Liver (tissue), 8 donors: ENCODE measurements at regions not wholly inside any gene's neighbourhood (a gene's known extent, or its start where the extent isn't known, plus 50 kb on each side); places are given as distances from the start of the nearest gene placed in this dataset.

ENCODE experiments used
- DNase-seq: peaks from one replicate; pipeline ENCODE4 v3.0.0-alpha.2; 2017; ENCODE audit warnings: low spot score
- H3K27ac ChIP-seq, 2 donors: one replicate each; pipeline ENCODE4 v1.7.0; 2013; ENCODE audit warnings: inconsistent platforms in 2 of 2, low read length in 2 of 2, control low read depth in 1 of 2, low read depth in 1 of 2, mild to moderate bottlenecking in 1 of 2
- H3K27me3 ChIP-seq, 4 donors: one replicate each; pipeline versions ENCODE4 v1.6.1 to v1.7.0; 2013; ENCODE audit warnings: low read length in 3 of 4, inconsistent platforms in 1 of 4, mild to moderate bottlenecking in 1 of 4, moderate library complexity in 1 of 4; ENCODE audit not compliant: control insufficient read depth in 4 of 4, insufficient read depth in 4 of 4
- H3K36me3 ChIP-seq, 4 donors: one replicate each; pipeline versions ENCODE4 v1.6.1 to v1.7.0; 2013; ENCODE audit warnings: low read length in 3 of 4, mild to moderate bottlenecking in 3 of 4, low read depth in 1 of 4, moderate library complexity in 1 of 4; ENCODE audit not compliant: control insufficient read depth in 4 of 4, insufficient read depth in 3 of 4
- H3K4me1 ChIP-seq, 4 donors: one replicate each; pipeline versions ENCODE4 v1.6.1 to v1.7.0; 2013; ENCODE audit warnings: low read length in 3 of 4, mild to moderate bottlenecking in 3 of 4, moderate library complexity in 1 of 4; ENCODE audit not compliant: control insufficient read depth in 4 of 4, insufficient read depth in 4 of 4
- H3K4me3 ChIP-seq, 3 donors: one replicate each; pipeline versions ENCODE4 v1.6.1 to v1.7.0; 2013; ENCODE audit warnings: low read length in 3 of 3, control low read depth in 1 of 3, low read depth in 1 of 3, mild to moderate bottlenecking in 1 of 3
- H3K9ac ChIP-seq, 2 donors: one replicate each; pipeline ENCODE4 v1.7.0; 2013; ENCODE audit warnings: low read length in 2 of 2, mild to moderate bottlenecking in 2 of 2, moderate library complexity in 2 of 2, control low read depth in 1 of 2, low read depth in 1 of 2
- H3K9me3 ChIP-seq, 4 donors: one replicate each; pipeline versions ENCODE4 v1.6.1 to v1.7.0; 2013; ENCODE audit warnings: low read length in 3 of 4; ENCODE audit not compliant: control insufficient read depth in 4 of 4
- EGR1 ChIP-seq, 2 donors: IDR thresholded peaks; 2 replicates each; pipeline ENCODE4 v1.6.1; 2016 to 2018; ENCODE audit warnings: antibody characterized with exemption in 2 of 2, low read depth in 2 of 2
- FOXA1 ChIP-seq: IDR thresholded peaks from 2 replicates; pipeline ENCODE4 v1.6.1; 2016; ENCODE audit warnings: antibody characterized with exemption
- FOXA2 ChIP-seq: IDR thresholded peaks from 2 replicates; pipeline ENCODE4 v1.6.1; 2016; ENCODE audit warnings: antibody characterized with exemption
- GABPA ChIP-seq, 2 donors: IDR thresholded peaks in 1 of 2; conservative IDR thresholded peaks in 1 of 2; 2 replicates each; pipeline ENCODE4 v1.6.1; 2016; ENCODE audit warnings: antibody characterized with exemption in 2 of 2, mild to moderate bottlenecking in 1 of 2, moderate library complexity in 1 of 2
- HNF4A ChIP-seq, 2 donors: conservative IDR thresholded peaks; 2 replicates each; pipeline ENCODE4 v1.6.1; 2016; ENCODE audit warnings: antibody characterized with exemption in 2 of 2, mild to moderate bottlenecking in 2 of 2
- HNF4G ChIP-seq: IDR thresholded peaks from 2 replicates; pipeline ENCODE4 v1.6.1; 2016; ENCODE audit warnings: antibody characterized with exemption
- JUND ChIP-seq, 2 donors: IDR thresholded peaks; 2 replicates each; pipeline ENCODE4 v1.6.1; 2016; ENCODE audit warnings: antibody characterized with exemption in 2 of 2
- NR2F2 ChIP-seq: IDR thresholded peaks from 2 replicates; pipeline ENCODE4 v1.6.1; 2016; ENCODE audit warnings: antibody characterized with exemption
- RAD21 ChIP-seq, 2 donors: IDR thresholded peaks; 2 replicates each; pipeline ENCODE4 v1.6.1; 2016; ENCODE audit warnings: antibody characterized with exemption in 2 of 2, mild to moderate bottlenecking in 2 of 2
- RXRA ChIP-seq, 2 donors: IDR thresholded peaks; 2 replicates each; pipeline ENCODE4 v1.6.1; 2017 to 2018; ENCODE audit warnings: antibody characterized with exemption in 2 of 2, mild to moderate bottlenecking in 1 of 2
- SP1 ChIP-seq: IDR thresholded peaks from 2 replicates; pipeline ENCODE4 v1.6.1; 2018; ENCODE audit warnings: antibody characterized with exemption, mild to moderate bottlenecking
- TAF1 ChIP-seq: conservative IDR thresholded peaks from 2 replicates; pipeline ENCODE4 v1.6.1; 2016; ENCODE audit warnings: antibody characterized with exemption, mild to moderate bottlenecking
- YY1 ChIP-seq: IDR thresholded peaks from 2 replicates; pipeline ENCODE4 v1.6.1; 2016; ENCODE audit warnings: antibody characterized with exemption, mild to moderate bottlenecking
- WGBS: extraction: QIAGEN DNeasy Blood & Tissue Kit; methylation state at CpG from one replicate; pipeline ENCODE4 v1.1.7; 2013; 5-methylcytosine and 5-hydroxymethylcytosine counted together
- TF ChIP-seq, protein P1 (sequence below): IDR thresholded peaks from 2 replicates; pipeline ENCODE4 v1.6.1; 2016; ENCODE audit warnings: antibody characterized with exemption
- TF ChIP-seq, protein P2 (sequence below): IDR thresholded peaks from 2 replicates; pipeline ENCODE4 v1.6.1; 2016; ENCODE audit warnings: antibody characterized with exemption
- TF ChIP-seq, protein P3 (sequence below): fragments of 150-350 bp; IDR thresholded peaks from 2 replicates; pipeline ENCODE4 v1.5.1; 2017; ENCODE audit warnings: improper control_type of control experiment, low read depth, low read length; ENCODE audit not compliant: missing input control
- TF ChIP-seq, protein P4 (sequence below): IDR thresholded peaks from 2 replicates; pipeline ENCODE4 v1.6.1; 2016; ENCODE audit warnings: antibody characterized with exemption, mild to moderate bottlenecking
- TF ChIP-seq, protein P5 (sequence below): IDR thresholded peaks from 2 replicates; pipeline ENCODE4 v1.6.1; 2016; ENCODE audit warnings: antibody characterized with exemption
- donor health status: healthy.
- donor health status: healthy.
- donor health status: healthy.
- donor health status: healthy.
- donor health status: healthy.

DNA sequence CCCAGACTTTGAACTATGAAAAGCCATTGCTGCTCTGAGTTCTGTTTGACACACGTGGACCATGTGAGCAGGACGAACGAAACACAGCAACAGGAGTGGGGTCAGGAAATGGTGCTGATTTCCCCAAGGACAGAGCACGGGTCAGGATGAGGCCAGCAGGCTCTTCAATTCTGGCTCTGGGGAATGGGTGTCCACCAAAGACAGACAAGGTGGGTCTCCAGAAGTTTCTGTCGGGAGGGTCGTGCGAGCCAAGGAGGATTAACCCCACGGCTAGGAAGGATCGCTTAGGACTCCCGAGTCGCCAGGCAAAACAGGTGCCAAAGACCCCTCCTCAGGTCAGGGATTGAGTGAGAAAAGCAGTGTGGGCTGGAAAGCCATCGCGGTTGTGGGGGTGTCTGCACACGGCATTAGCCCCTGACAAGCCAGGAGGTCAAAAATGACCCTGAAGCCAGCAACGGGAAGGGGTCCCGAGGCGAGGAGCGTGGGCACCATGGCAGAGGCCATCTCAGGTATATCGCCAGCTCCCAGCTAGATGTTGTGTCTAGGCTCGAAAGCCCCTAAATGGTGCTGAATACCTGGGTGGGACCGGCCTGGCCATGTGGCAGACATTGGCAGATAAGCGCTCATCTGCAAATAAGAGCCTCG is 213.9 kb upstream of the SALL3 start:
- no peaks in the 10 kb centered on the region for H3K27me3 ChIP-seq
- WGBS, result 84% methylated on average over 23 of the region's 23 CpGs
- no peak overlapping the region for H3K4me3 ChIP-seq
- H3K4me1 ChIP-seq, result no peaks in the 10 kb centered on the region
- no peaks in the 10 kb centered on the region for H3K36me3 ChIP-seq
- DNase-seq, result no peak
- H3K9ac ChIP-seq, result no peak overlapping the region
- H3K9me3 ChIP-seq, result peaks cover 0 to 2% (median 0%) of the 10 kb centered on the region in 4 donors
- TF ChIP-seq HNF4A (conservative IDR thresholded peaks at IDR 0.05) (no peak), TAF1 (no peak)
- TF ChIP-seq, protein P1, sequence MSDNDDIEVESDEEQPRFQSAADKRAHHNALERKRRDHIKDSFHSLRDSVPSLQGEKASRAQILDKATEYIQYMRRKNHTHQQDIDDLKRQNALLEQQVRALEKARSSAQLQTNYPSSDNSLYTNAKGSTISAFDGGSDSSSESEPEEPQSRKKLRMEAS, result no peak
- no peak overlapping the region for H3K27ac ChIP-seq

DNA sequence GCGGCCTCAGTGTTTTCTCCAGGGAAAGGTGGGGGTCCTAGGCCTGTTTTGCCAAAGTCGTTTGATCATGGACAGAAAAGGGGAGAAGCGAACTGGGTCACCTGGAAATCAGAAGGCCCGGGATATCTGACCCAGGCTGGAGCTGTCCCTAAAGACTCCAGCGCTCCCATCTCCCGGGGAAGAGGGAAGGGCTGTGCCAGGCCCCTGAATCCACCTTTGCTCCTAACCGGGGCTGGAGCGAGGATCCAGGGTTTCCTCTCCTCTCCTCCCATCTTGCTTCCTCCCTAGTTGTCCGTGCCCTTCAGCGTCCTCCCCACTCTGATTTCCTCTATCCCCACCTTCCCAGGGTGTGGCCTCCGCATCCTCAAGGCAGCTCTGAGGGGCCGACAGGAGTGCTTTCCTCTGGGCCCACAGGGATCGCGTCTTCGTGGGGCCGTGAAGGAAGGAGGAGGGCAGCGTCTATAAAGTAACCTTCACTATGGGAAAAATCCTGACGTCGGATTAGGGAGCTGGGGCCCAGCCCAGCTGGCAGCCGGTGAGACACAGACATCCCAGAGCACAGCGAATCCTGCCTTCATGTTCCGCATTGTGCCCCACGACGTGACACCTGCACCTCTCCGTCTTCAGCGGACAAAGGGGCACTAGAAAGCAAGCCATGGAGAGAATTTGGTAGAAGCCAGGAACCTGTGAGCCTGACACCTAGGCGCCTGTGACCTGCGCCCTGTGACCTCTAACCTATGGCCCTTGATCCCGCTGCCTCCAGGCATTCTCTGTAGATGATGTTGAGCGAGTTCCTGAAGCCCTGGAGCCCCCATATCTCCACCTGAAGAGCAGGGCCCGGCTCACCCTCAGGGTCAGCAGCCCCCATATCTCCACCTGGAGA is 212.7 kb upstream of the SALL3 start:
- H3K27ac ChIP-seq, result no peak overlapping the region
- WGBS, result 87% methylated on average over 31 of the region's 31 CpGs
- DNase-seq, result no peak
- no peaks in the 10 kb centered on the region for H3K4me1 ChIP-seq
- H3K9ac ChIP-seq, result no peak overlapping the region
- H3K27me3 ChIP-seq, result no peaks in the 10 kb centered on the region
- TF ChIP-seq SP1 (no peak), YY1 (no peak), EGR1 (IDR thresholded peaks at IDR 0.05; ENCODE audit: low read depth in 2 of 2) (no peak), TAF1 (no peak), FOXA2 (no peak), GABPA (IDR thresholded peaks at IDR 0.05 in 1 of 2, conservative IDR thresholded peaks at IDR 0.05 in 1 of 2) (no peak), FOXA1 (no peak), NR2F2 (no peak), HNF4A (conservative IDR thresholded peaks at IDR 0.05) (no peak), RAD21 (IDR thresholded peaks at IDR 0.05) (no peak), JUND (IDR thresholded peaks at IDR 0.05) (no peak), RXRA (IDR thresholded peaks at IDR 0.05) (no peak), HNF4G (no peak)
- TF ChIP-seq, protein P2, sequence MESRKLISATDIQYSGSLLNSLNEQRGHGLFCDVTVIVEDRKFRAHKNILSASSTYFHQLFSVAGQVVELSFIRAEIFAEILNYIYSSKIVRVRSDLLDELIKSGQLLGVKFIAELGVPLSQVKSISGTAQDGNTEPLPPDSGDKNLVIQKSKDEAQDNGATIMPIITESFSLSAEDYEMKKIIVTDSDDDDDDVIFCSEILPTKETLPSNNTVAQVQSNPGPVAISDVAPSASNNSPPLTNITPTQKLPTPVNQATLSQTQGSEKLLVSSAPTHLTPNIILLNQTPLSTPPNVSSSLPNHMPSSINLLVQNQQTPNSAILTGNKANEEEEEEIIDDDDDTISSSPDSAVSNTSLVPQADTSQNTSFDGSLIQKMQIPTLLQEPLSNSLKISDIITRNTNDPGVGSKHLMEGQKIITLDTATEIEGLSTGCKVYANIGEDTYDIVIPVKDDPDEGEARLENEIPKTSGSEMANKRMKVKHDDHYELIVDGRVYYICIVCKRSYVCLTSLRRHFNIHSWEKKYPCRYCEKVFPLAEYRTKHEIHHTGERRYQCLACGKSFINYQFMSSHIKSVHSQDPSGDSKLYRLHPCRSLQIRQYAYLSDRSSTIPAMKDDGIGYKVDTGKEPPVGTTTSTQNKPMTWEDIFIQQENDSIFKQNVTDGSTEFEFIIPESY, result no peak
- TF ChIP-seq, protein P1, result no peak
- TF ChIP-seq, protein P3, sequence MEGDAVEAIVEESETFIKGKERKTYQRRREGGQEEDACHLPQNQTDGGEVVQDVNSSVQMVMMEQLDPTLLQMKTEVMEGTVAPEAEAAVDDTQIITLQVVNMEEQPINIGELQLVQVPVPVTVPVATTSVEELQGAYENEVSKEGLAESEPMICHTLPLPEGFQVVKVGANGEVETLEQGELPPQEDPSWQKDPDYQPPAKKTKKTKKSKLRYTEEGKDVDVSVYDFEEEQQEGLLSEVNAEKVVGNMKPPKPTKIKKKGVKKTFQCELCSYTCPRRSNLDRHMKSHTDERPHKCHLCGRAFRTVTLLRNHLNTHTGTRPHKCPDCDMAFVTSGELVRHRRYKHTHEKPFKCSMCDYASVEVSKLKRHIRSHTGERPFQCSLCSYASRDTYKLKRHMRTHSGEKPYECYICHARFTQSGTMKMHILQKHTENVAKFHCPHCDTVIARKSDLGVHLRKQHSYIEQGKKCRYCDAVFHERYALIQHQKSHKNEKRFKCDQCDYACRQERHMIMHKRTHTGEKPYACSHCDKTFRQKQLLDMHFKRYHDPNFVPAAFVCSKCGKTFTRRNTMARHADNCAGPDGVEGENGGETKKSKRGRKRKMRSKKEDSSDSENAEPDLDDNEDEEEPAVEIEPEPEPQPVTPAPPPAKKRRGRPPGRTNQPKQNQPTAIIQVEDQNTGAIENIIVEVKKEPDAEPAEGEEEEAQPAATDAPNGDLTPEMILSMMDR, result no peak
- TF ChIP-seq, protein P4, sequence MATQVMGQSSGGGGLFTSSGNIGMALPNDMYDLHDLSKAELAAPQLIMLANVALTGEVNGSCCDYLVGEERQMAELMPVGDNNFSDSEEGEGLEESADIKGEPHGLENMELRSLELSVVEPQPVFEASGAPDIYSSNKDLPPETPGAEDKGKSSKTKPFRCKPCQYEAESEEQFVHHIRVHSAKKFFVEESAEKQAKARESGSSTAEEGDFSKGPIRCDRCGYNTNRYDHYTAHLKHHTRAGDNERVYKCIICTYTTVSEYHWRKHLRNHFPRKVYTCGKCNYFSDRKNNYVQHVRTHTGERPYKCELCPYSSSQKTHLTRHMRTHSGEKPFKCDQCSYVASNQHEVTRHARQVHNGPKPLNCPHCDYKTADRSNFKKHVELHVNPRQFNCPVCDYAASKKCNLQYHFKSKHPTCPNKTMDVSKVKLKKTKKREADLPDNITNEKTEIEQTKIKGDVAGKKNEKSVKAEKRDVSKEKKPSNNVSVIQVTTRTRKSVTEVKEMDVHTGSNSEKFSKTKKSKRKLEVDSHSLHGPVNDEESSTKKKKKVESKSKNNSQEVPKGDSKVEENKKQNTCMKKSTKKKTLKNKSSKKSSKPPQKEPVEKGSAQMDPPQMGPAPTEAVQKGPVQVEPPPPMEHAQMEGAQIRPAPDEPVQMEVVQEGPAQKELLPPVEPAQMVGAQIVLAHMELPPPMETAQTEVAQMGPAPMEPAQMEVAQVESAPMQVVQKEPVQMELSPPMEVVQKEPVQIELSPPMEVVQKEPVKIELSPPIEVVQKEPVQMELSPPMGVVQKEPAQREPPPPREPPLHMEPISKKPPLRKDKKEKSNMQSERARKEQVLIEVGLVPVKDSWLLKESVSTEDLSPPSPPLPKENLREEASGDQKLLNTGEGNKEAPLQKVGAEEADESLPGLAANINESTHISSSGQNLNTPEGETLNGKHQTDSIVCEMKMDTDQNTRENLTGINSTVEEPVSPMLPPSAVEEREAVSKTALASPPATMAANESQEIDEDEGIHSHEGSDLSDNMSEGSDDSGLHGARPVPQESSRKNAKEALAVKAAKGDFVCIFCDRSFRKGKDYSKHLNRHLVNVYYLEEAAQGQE, result no peak
- TF ChIP-seq, protein P5, sequence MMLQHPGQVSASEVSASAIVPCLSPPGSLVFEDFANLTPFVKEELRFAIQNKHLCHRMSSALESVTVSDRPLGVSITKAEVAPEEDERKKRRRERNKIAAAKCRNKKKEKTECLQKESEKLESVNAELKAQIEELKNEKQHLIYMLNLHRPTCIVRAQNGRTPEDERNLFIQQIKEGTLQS, result no peak
- peaks cover 0 to 2% (median 0%) of the 10 kb centered on the region in 4 donors for H3K9me3 ChIP-seq
- no peak overlapping the region for H3K4me3 ChIP-seq
- no peaks in the 10 kb centered on the region for H3K36me3 ChIP-seq
